GM21576 (cell line): ENCODE measurements at regions not wholly inside any gene's neighbourhood (a gene's known extent, or its start where the extent isn't known, plus 50 kb on each side); places are given as distances from the start of the nearest gene placed in this dataset.
"Not testable (repeated sequence)": the region's sequence is repeated elsewhere in the genome, so short reads cannot be mapped to it uniquely, and the experiment has no call there.

ENCODE experiments used
- ATAC-seq: cut with Tn5 transposase; IDR thresholded peaks from one replicate; pipeline ENCODE4 v1.9.1; 2021; ENCODE audit warnings: mild to moderate bottlenecking, moderate library complexity; ENCODE audit not compliant: unreplicated experiment

GRCh38 chr6:99801805-99802204, 192.2 kb downstream of the MCHR2 start:
- ATAC-seq: no peak

- ATAC-seq: no peak
These were observed 191.5 kb downstream of the MCHR2 start for GRCh38 chr6:99802396-99803031.

- no peak for ATAC-seq
These were observed 185.0 kb downstream of the MCHR2 start for GRCh38 chr6:99808992-99809391.

GRCh38 chr6:99810295-99810694, 183.7 kb downstream of the MCHR2 start:
- ATAC-seq: no peak

GRCh38 chr6:99810942-99811620, 182.9 kb downstream of the MCHR2 start:
- ATAC-seq: no peak

- ATAC-seq: no peak
These were observed 182.4 kb downstream of the MCHR2 start for GRCh38 chr6:99811636-99812035.

- ATAC-seq: no peak
These were observed 180.5 kb downstream of the MCHR2 start for GRCh38 chr6:99813565-99813964.

- no peak for ATAC-seq
These were observed 179.6 kb downstream of the MCHR2 start for GRCh38 chr6:99814230-99814928.

GRCh38 chr6:99816795-99817194, 177.2 kb downstream of the MCHR2 start:
- no peak for ATAC-seq

- no peak for ATAC-seq
These were observed 175.9 kb downstream of the MCHR2 start for GRCh38 chr6:99818161-99818560.

GRCh38 chr6:99819853-99820252, 174.2 kb downstream of the MCHR2 start:
- no peak for ATAC-seq

- no peak for ATAC-seq
These were observed 172.9 kb downstream of the MCHR2 start for GRCh38 chr6:99821164-99821563.

- no peak for ATAC-seq
These were observed 171.1 kb downstream of the MCHR2 start for GRCh38 chr6:99822741-99823512.

- ATAC-seq: not testable (repeated sequence)
These were observed 170.3 kb downstream of the MCHR2 start for GRCh38 chr6:99823513-99824235.

GRCh38 chr6:99833034-99833433, 161.0 kb downstream of the MCHR2 start:
- no peak for ATAC-seq

- no peak for ATAC-seq
These were observed 157.6 kb downstream of the MCHR2 start for GRCh38 chr6:99836471-99836870.

GRCh38 chr6:99838607-99839006, 155.4 kb downstream of the MCHR2 start:
- no peak for ATAC-seq

- ATAC-seq: no peak
These were observed 152.7 kb downstream of the MCHR2 start for GRCh38 chr6:99841297-99841696.

- no peak for ATAC-seq
These were observed 148.0 kb downstream of the MCHR2 start for GRCh38 chr6:99846006-99846405.

GRCh38 chr6:99850841-99851240, 143.2 kb downstream of the MCHR2 start:
- no peak for ATAC-seq

- no peak for ATAC-seq
These were observed 142.0 kb downstream of the MCHR2 start for GRCh38 chr6:99852031-99852430.
